Natural killer cell (primary cell): ENCODE measurements at regions not wholly inside any gene's neighbourhood (a gene's known extent, or its start where the extent isn't known, plus 50 kb on each side); places are given as distances from the start of the nearest gene placed in this dataset.

ENCODE experiments used
- ATAC-seq, 3 donors: fragments of 150-1000 bp in 2 of 3; fragments of 200-7000 bp in 1 of 3; cut with Tn5 transposase; 1 replicate in 1 of 3; 2 replicates in 2 of 3; pipeline ENCODE4 v1.10.0; 2021; ENCODE audit warnings: mild to moderate bottlenecking in 2 of 3, moderate library complexity in 2 of 3
- DNase-seq, 2 donors: peaks; one replicate each; pipeline versions ENCODE4 v3.0.0 to v3.0.0-alpha.2; 2013 to 2021; ENCODE audit warnings: mixed read lengths in 1 of 2
- H3K27ac ChIP-seq: one replicate; pipeline ENCODE4 v1.5.1; 2013; ENCODE audit warnings: mild to moderate bottlenecking, low read length
- H3K27me3 ChIP-seq: one replicate; pipeline ENCODE4 v1.6.1; 2013; ENCODE audit warnings: low read length; ENCODE audit not compliant: control insufficient read depth, insufficient read depth
- H3K36me3 ChIP-seq: one replicate; pipeline ENCODE4 v1.6.1; 2013; ENCODE audit warnings: low read length; ENCODE audit not compliant: control insufficient read depth, insufficient read depth
- H3K4me1 ChIP-seq: one replicate; pipeline ENCODE4 v1.6.1; 2013; ENCODE audit warnings: low read length; ENCODE audit not compliant: control insufficient read depth, insufficient read depth
- H3K4me3 ChIP-seq: one replicate; pipeline ENCODE4 v1.5.1; 2013; ENCODE audit warnings: low read length
- H3K9me3 ChIP-seq: one replicate; pipeline ENCODE4 v1.6.1; 2013; ENCODE audit warnings: low read length; ENCODE audit not compliant: control insufficient read depth, insufficient read depth
- H3K27ac Mint-ChIP-seq, 2 donors: one replicate each; pipeline ENCODE4 v1.8.0; 2022; ENCODE audit warnings: mild to moderate bottlenecking in 2 of 2, mixed read lengths in 2 of 2, moderate library complexity in 1 of 2
- H3K27me3 Mint-ChIP-seq, 2 donors: one replicate each; pipeline ENCODE4 v1.8.0; 2022; ENCODE audit warnings: low read depth in 2 of 2, mixed read lengths in 2 of 2
- H3K36me3 Mint-ChIP-seq: one replicate; pipeline ENCODE4 v1.8.0; 2022; ENCODE audit warnings: mixed read lengths
- H3K4me1 Mint-ChIP-seq, 2 donors: one replicate each; pipeline ENCODE4 v1.8.0; 2022; ENCODE audit warnings: mixed read lengths in 2 of 2
- H3K4me3 Mint-ChIP-seq: one replicate; pipeline ENCODE4 v1.8.0; 2022; ENCODE audit warnings: mild to moderate bottlenecking, moderate library complexity, mixed read lengths
- H3K9me3 Mint-ChIP-seq, 2 donors: one replicate each; pipeline ENCODE4 v1.8.0; 2022; ENCODE audit warnings: mixed read lengths in 2 of 2
- CTCF ChIP-seq: fragments of 200-600 bp; IDR thresholded peaks from one replicate; pipeline ENCODE4 v1.8.0; 2022; ENCODE audit warnings: antibody characterized with exemption
- WGBS: methylation state at CpG from one replicate; pipeline ENCODE4 v1.1.7; 2013; ENCODE audit warnings: missing lambda C conversion rate; ENCODE audit not compliant: insufficient coverage; 5-methylcytosine and 5-hydroxymethylcytosine counted together
- intact Hi-C: fragments of 100-400 bp; cut with micrococcal nuclease; formaldehyde crosslinking; loops from one replicate; pipeline ENCODE4 v1.14.2; 2022

GRCh38 chr9:87795178-87795577 is 69.3 kb downstream of the CTSL start:
- H3K27me3 ChIP-seq: no peaks in the 10 kb centered on the region
- no peak overlapping the region for H3K4me3 ChIP-seq
- H3K4me1 ChIP-seq: peaks cover 13% of the 10 kb centered on the region
- peaks cover 5 to 26% of the 10 kb centered on the region in 2 donors for H3K27me3 Mint-ChIP-seq
- no peaks in the 10 kb centered on the region for H3K9me3 Mint-ChIP-seq
- DNase-seq (no peak), ATAC-seq (no peak)
- H3K4me1 Mint-ChIP-seq: peaks cover 11 to 30% of the 10 kb centered on the region in 2 donors
- WGBS: 34% methylated on average over 3 of the region's 4 CpGs
- no peak overlapping the region for H3K27ac Mint-ChIP-seq
- TF ChIP-seq CTCF: no peak
- intact Hi-C loops: no loop called here
- H3K36me3 ChIP-seq: no peaks in the 10 kb centered on the region
- H3K27ac ChIP-seq: no peak overlapping the region
- H3K9me3 ChIP-seq: no peaks in the 10 kb centered on the region
- H3K36me3 Mint-ChIP-seq: no peaks in the 10 kb centered on the region
- no peak overlapping the region for H3K4me3 Mint-ChIP-seq

- H3K9me3 Mint-ChIP-seq: no peaks in the 10 kb centered on the region
- TF ChIP-seq CTCF: no peak
- WGBS: 50% methylated on average over 2 of the region's 2 CpGs
- Histone ChIP-seq H3K4me1 (peaks cover 13% of the 10 kb centered on the region), H3K27ac (no peak overlapping the region), H3K9me3 (no peaks in the 10 kb centered on the region), H3K4me3 (no peak overlapping the region), H3K27me3 (no peaks in the 10 kb centered on the region), H3K36me3 (no peaks in the 10 kb centered on the region)
- ATAC-seq (no peak), DNase-seq (no peak)
- peaks cover 5 to 30% of the 10 kb centered on the region in 2 donors for H3K27me3 Mint-ChIP-seq
- H3K4me3 Mint-ChIP-seq: no peak overlapping the region
- H3K4me1 Mint-ChIP-seq: peaks cover 11 to 30% of the 10 kb centered on the region in 2 donors
- intact Hi-C loops: no loop called here
- H3K27ac Mint-ChIP-seq: peak overlapping the region in 1 of 2 donors; percentile 8
- H3K36me3 Mint-ChIP-seq: no peaks in the 10 kb centered on the region
Measured at GRCh38 chr9:87796196-87796595, 70.3 kb downstream of the CTSL start.

GRCh38 chr9:87798261-87798833 is 72.4 kb downstream of the CTSL start:
- no peaks in the 10 kb centered on the region for H3K36me3 ChIP-seq
- H3K36me3 Mint-ChIP-seq: no peaks in the 10 kb centered on the region
- no peaks in the 10 kb centered on the region for H3K27me3 ChIP-seq
- no peak overlapping the region for H3K27ac Mint-ChIP-seq
- TF ChIP-seq CTCF: no peak
- H3K27me3 Mint-ChIP-seq: peaks cover 5 to 37% of the 10 kb centered on the region in 2 donors
- intact Hi-C loops: no loop called here
- DNase-seq (no peak), ATAC-seq (no peak)
- 94% methylated on average over 1 of the region's 1 CpG for WGBS
- H3K27ac ChIP-seq: no peak overlapping the region
- no peaks in the 10 kb centered on the region for H3K9me3 Mint-ChIP-seq
- H3K4me3 ChIP-seq: no peak overlapping the region
- H3K4me3 Mint-ChIP-seq: no peak overlapping the region
- H3K4me1 Mint-ChIP-seq: peaks cover 4 to 17% of the 10 kb centered on the region in 2 donors
- no peaks in the 10 kb centered on the region for H3K9me3 ChIP-seq
- peaks cover 8% of the 10 kb centered on the region for H3K4me1 ChIP-seq

GRCh38 chr9:87799503-87799902 is 73.6 kb downstream of the CTSL start:
- Mint-ChIP-seq H3K27ac (no peak overlapping the region), H3K9me3 (no peaks in the 10 kb centered on the region), H3K36me3 (no peaks in the 10 kb centered on the region), H3K4me1 (peaks cover 0 to 8% of the 10 kb centered on the region in 2 donors), H3K4me3 (no peak overlapping the region), H3K27me3 (peaks cover 8 to 43% of the 10 kb centered on the region in 2 donors)
- intact Hi-C loops: no loop called here
- ATAC-seq (no peak), DNase-seq (no peak)
- Histone ChIP-seq H3K4me1 (no peaks in the 10 kb centered on the region), H3K9me3 (no peaks in the 10 kb centered on the region), H3K36me3 (no peaks in the 10 kb centered on the region), H3K4me3 (no peak overlapping the region), H3K27ac (no peak overlapping the region), H3K27me3 (no peaks in the 10 kb centered on the region)
- WGBS: 87% methylated on average over 5 of the region's 5 CpGs
- TF ChIP-seq CTCF: no peak
